ENCODE measurements at regions not wholly inside any gene's neighbourhood (a gene's known extent, or its start where the extent isn't known, plus 50 kb on each side); places are given as distances from the start of the nearest gene placed in this dataset.
"Not testable (repeated sequence)": the region's sequence is repeated elsewhere in the genome, so short reads cannot be mapped to it uniquely, and the experiment has no call there.

GRCh38 chr3:146732325-146732724 is 127.2 kb upstream of the PLSCR5 start:
- no peak for DNase-seq

GRCh38 chr3:146715170-146715569 is 110.0 kb upstream of the PLSCR5 start:
- peak; percentile 25 for DNase-seq

- DNase-seq = peak; percentile 72
These were observed 107.7 kb upstream of the PLSCR5 start for GRCh38 chr3:146712806-146713205.

- peak; percentile 40 for DNase-seq
These were observed 104.8 kb upstream of the PLSCR5 start for GRCh38 chr3:146709969-146710368.

- DNase-seq = no peak
These were observed 100.1 kb upstream of the PLSCR5 start for GRCh38 chr3:146705225-146705624.

- DNase-seq = no peak
These were observed 97.1 kb upstream of the PLSCR5 start for GRCh38 chr3:146702237-146702636.

- no peak for DNase-seq
These were observed 96.1 kb upstream of the PLSCR5 start for GRCh38 chr3:146701246-146701645.

- not testable (repeated sequence) for DNase-seq
These were observed 94.9 kb upstream of the PLSCR5 start for GRCh38 chr3:146700025-146700424.

GRCh38 chr3:146692254-146692653 is 87.1 kb upstream of the PLSCR5 start:
- no peak for DNase-seq

GRCh38 chr3:146685050-146685814 is 80.1 kb upstream of the PLSCR5 start:
- DNase-seq = no peak

- DNase-seq = peak; percentile 10
These were observed 77.0 kb upstream of the PLSCR5 start for GRCh38 chr3:146682171-146682570.

GRCh38 chr3:146680617-146681016 is 75.5 kb upstream of the PLSCR5 start:
- DNase-seq = no peak

GRCh38 chr3:146679995-146680394 is 74.8 kb upstream of the PLSCR5 start:
- no peak for DNase-seq

GRCh38 chr3:146679191-146679590 is 74.0 kb upstream of the PLSCR5 start:
- no peak for DNase-seq

GRCh38 chr3:146672941-146673340 is 67.8 kb upstream of the PLSCR5 start:
- no peak for DNase-seq

- DNase-seq = no peak
These were observed 59.3 kb upstream of the PLSCR5 start for GRCh38 chr3:146664403-146664802.

- no peak for DNase-seq
These were observed 53.7 kb upstream of the PLSCR5 start for GRCh38 chr3:146658841-146659240.

- no peak for DNase-seq
These were observed 50.3 kb upstream of the PLSCR5 start for GRCh38 chr3:146655333-146655996.
